Renal cortical epithelial cell (primary cell): ENCODE measurements at regions not wholly inside any gene's neighbourhood (a gene's known extent, or its start where the extent isn't known, plus 50 kb on each side); places are given as distances from the start of the nearest gene placed in this dataset.

ENCODE experiments used
- DNase-seq: peaks from one replicate; pipeline ENCODE4 v3.0.0-alpha.2; 2011; ENCODE audit warnings: low read depth

DNA sequence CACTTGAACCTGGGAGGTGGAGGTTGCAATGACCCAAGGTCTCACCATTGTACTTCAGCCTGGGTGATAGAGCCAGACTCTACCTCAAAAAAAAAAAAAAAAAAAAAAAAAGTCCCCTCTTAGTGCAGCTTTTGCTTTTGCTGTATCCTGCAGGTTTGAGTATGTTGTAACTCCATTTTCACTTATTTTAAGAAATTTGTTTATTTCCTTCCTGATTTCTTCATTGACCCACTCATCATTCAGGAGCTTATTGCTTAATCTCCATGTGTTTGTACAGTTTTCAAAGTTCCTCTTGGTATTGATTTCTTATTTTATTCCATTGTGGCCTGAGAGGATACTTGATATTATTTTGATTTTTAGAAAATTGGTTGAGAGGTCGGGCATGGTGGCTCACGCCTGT lies 50.9 kb upstream of the AK4 start:
- no peak for DNase-seq
